Nephron progenitor cell (in vitro differentiated cells): ENCODE measurements at regions not wholly inside any gene's neighbourhood (a gene's known extent, or its start where the extent isn't known, plus 50 kb on each side); places are given as distances from the start of the nearest gene placed in this dataset.

ENCODE experiments used
- DNase-seq: peaks from one replicate; pipeline ENCODE4 v3.0.0; 2021
- H3K27ac Mint-ChIP-seq: 2 replicates; pipeline ENCODE4 v1.8.0; 2021; ENCODE audit warnings: mild to moderate bottlenecking, moderate library complexity, mixed read lengths
- H3K27me3 Mint-ChIP-seq: 2 replicates; pipeline ENCODE4 v1.8.0; 2021; ENCODE audit warnings: mild to moderate bottlenecking, low read depth, mixed read lengths; ENCODE audit not compliant: poor library complexity
- H3K36me3 Mint-ChIP-seq: 2 replicates; pipeline ENCODE4 v1.8.0; 2021; ENCODE audit warnings: low read depth, mixed read lengths
- H3K4me1 Mint-ChIP-seq: 2 replicates; pipeline ENCODE4 v1.8.0; 2021; ENCODE audit warnings: mixed read lengths
- H3K4me3 Mint-ChIP-seq: 2 replicates; pipeline ENCODE4 v1.8.0; 2021; ENCODE audit warnings: mild to moderate bottlenecking, moderate library complexity, mixed read lengths
- H3K9me3 Mint-ChIP-seq: 2 replicates; pipeline ENCODE4 v1.8.0; 2021; ENCODE audit warnings: mild to moderate bottlenecking, moderate library complexity, mixed read lengths
- TF ChIP-seq, protein P1 (sequence below): fragments of 200-600 bp; sonication (generic); IDR thresholded peaks from 2 replicates; pipeline ENCODE4 v1.5.0; 2021; ENCODE audit warnings: antibody characterized with exemption

GRCh38 chr22:49667236-49667635 is 160.4 kb downstream of the BRD1 start:
- H3K36me3 Mint-ChIP-seq: no peaks in the 10 kb centered on the region
- no peak overlapping the region for H3K4me3 Mint-ChIP-seq
- H3K4me1 Mint-ChIP-seq: peaks cover 24% of the 10 kb centered on the region
- peaks cover 75% of the 10 kb centered on the region for H3K27me3 Mint-ChIP-seq
- H3K9me3 Mint-ChIP-seq: peaks cover 12% of the 10 kb centered on the region
- DNase-seq: no peak
- TF ChIP-seq, protein P1, sequence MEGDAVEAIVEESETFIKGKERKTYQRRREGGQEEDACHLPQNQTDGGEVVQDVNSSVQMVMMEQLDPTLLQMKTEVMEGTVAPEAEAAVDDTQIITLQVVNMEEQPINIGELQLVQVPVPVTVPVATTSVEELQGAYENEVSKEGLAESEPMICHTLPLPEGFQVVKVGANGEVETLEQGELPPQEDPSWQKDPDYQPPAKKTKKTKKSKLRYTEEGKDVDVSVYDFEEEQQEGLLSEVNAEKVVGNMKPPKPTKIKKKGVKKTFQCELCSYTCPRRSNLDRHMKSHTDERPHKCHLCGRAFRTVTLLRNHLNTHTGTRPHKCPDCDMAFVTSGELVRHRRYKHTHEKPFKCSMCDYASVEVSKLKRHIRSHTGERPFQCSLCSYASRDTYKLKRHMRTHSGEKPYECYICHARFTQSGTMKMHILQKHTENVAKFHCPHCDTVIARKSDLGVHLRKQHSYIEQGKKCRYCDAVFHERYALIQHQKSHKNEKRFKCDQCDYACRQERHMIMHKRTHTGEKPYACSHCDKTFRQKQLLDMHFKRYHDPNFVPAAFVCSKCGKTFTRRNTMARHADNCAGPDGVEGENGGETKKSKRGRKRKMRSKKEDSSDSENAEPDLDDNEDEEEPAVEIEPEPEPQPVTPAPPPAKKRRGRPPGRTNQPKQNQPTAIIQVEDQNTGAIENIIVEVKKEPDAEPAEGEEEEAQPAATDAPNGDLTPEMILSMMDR: no peak
- no peak overlapping the region for H3K27ac Mint-ChIP-seq

GRCh38 chr22:49666146-49666809 is 161.4 kb downstream of the BRD1 start:
- Mint-ChIP-seq H3K36me3 (no peaks in the 10 kb centered on the region), H3K4me3 (no peak overlapping the region)
- DNase-seq: no peak

GRCh38 chr22:49664891-49665290 is 162.8 kb downstream of the BRD1 start:
- DNase-seq: no peak
- Mint-ChIP-seq H3K27me3 (peaks cover 57% of the 10 kb centered on the region), H3K4me3 (no peak overlapping the region), H3K4me1 (peaks cover 14% of the 10 kb centered on the region), H3K36me3 (no peaks in the 10 kb centered on the region), H3K9me3 (peaks cover 12% of the 10 kb centered on the region), H3K27ac (no peak overlapping the region)
- TF ChIP-seq, protein P1: no peak

More at GRCh38 chr22:49666146-49666809, 161.4 kb downstream of the BRD1 start:
- no peak overlapping the region for H3K27ac Mint-ChIP-seq
- peaks cover 67% of the 10 kb centered on the region for H3K27me3 Mint-ChIP-seq
- peaks cover 18% of the 10 kb centered on the region for H3K4me1 Mint-ChIP-seq
- TF ChIP-seq, protein P1: no peak
- peaks cover 12% of the 10 kb centered on the region for H3K9me3 Mint-ChIP-seq

DNA sequence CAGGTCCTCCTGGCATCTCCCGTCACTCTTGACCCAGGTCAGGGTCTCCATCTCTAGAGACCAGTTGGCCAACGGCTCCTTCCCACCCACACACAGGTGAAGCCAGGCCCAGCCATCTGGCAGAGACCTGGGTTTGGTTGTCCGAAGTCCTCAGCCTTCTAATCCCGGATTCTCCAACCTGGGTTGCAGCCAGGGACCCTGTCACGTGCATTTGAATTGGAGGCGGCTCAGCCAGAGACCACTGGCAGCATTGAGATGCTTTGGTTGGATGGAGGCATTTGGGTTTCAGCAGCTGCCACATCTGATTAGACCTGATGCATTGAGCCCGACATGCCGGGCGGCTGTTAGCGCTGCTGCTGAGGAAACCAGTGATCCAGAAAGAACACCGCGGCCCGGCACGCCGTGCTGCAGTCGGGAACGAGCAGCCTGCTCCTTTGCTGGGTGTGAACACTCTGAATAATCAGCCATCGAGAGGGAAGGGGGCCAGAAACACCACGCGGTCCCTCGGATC is 163.2 kb downstream of the BRD1 start:
- peaks cover 9% of the 10 kb centered on the region for H3K9me3 Mint-ChIP-seq
- no peak for DNase-seq
- peaks cover 52% of the 10 kb centered on the region for H3K27me3 Mint-ChIP-seq
- peaks cover 14% of the 10 kb centered on the region for H3K4me1 Mint-ChIP-seq
- H3K36me3 Mint-ChIP-seq: no peaks in the 10 kb centered on the region
- TF ChIP-seq, protein P1: no peak
- peak overlapping the region; percentile 61 for H3K27ac Mint-ChIP-seq
- H3K4me3 Mint-ChIP-seq: no peak overlapping the region

- no peak for DNase-seq
- Mint-ChIP-seq H3K36me3 (no peaks in the 10 kb centered on the region), H3K9me3 (peaks cover 3% of the 10 kb centered on the region), H3K27me3 (peaks cover 46% of the 10 kb centered on the region), H3K27ac (no peak overlapping the region), H3K4me1 (peaks cover 20% of the 10 kb centered on the region), H3K4me3 (no peak overlapping the region)
- TF ChIP-seq, protein P1: no peak
These were observed 163.8 kb downstream of the BRD1 start for GRCh38 chr22:49663823-49664222.

GRCh38 chr22:49663311-49663711 is 164.4 kb downstream of the BRD1 start:
- Mint-ChIP-seq H3K27ac (no peak overlapping the region), H3K36me3 (no peaks in the 10 kb centered on the region), H3K4me1 (peaks cover 25% of the 10 kb centered on the region), H3K9me3 (no peaks in the 10 kb centered on the region), H3K27me3 (peaks cover 41% of the 10 kb centered on the region), H3K4me3 (no peak overlapping the region)
- no peak for DNase-seq
- TF ChIP-seq, protein P1: no peak
